BLaER1 treated with 17β-estradiol and CSF1 and Interleukin-3, amounts not matched to agents 10 nM and 100 nM (cell line): ENCODE measurements at regions not wholly inside any gene's neighbourhood (a gene's known extent, or its start where the extent isn't known, plus 50 kb on each side); places are given as distances from the start of the nearest gene placed in this dataset.

Experiments used
- H3K27ac ChIP-seq, 11 experiments: shearing (Covaris generic); formaldehyde crosslinking; 2 replicates each; pipeline ENCODE4 v1.8.1; 2022
- H3K27me3 ChIP-seq, 11 experiments: shearing (Covaris generic); formaldehyde crosslinking; 2 replicates each; pipeline ENCODE4 v1.8.1; 2022
- H3K36me3 ChIP-seq, 11 experiments: shearing (Covaris generic); formaldehyde crosslinking; 2 replicates each; pipeline ENCODE4 v1.8.1; 2022
- H3K4me1 ChIP-seq, 10 experiments: shearing (Covaris generic); formaldehyde crosslinking; 2 replicates each; pipeline ENCODE4 v1.8.1; 2022
- H3K4me2 ChIP-seq, 11 experiments: shearing (Covaris generic); formaldehyde crosslinking; 2 replicates each; pipeline ENCODE4 v1.8.1; 2022
- H3K4me3 ChIP-seq, 10 experiments: shearing (Covaris generic); formaldehyde crosslinking; 2 replicates each; pipeline ENCODE4 v1.8.1; 2022
- H3K9ac ChIP-seq, 11 experiments: shearing (Covaris generic); formaldehyde crosslinking; 2 replicates each; pipeline ENCODE4 v1.8.1; 2022
- H3K9me3 ChIP-seq, 11 experiments: shearing (Covaris generic); formaldehyde crosslinking; replicated peaks in 1 of 11; 2 replicates each; pipeline ENCODE4 v1.8.1; 2022
- H4K20me1 ChIP-seq, 11 experiments: shearing (Covaris generic); formaldehyde crosslinking; 2 replicates each; pipeline ENCODE4 v1.8.1; 2022
- Cebpa-rat ChIP-seq, 11 experiments: shearing (Covaris generic); IDR thresholded peaks; 2 replicates each; pipeline ENCODE4 v1.8.1; 2022

DNA sequence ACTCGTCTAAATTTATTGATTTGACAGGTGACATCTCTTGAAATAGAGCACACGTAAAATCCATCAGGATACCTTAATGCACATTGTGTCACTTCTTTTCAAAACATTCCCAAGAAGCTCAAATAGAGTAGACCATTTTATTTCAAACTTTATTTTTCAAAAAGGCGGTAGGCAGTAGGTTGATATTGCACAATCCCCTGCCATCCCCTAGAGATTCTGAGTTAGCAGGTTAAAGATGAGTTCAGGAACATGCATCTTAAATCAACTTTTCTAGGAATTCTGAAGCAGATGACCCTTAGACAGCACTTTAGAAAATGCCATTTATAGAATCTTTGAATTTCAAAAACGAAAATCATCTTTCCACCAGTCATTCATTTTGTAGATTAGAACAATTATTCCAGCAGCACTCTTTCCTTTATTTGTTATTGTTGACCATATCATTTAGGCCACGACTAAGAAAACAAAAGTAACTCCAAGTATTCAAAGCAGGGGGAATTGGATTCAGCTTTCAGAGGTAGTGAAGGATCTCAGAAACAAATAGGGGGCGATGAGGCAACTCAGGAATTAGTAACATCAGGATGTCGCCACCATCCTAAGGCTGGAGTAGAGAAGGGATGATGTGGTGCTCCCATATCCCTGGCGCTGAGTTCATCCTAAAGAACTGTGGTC lies 198.2 kb upstream of the MCTP2 start:
- no peaks in the 10 kb centered on the region for H4K20me1 ChIP-seq
- no peaks in the 10 kb centered on the region for H3K4me1 ChIP-seq
- H3K27ac ChIP-seq, result no peak overlapping the region
- H3K36me3 ChIP-seq, result no peaks in the 10 kb centered on the region
- peaks cover 4 to 8% (median 7%) of the 10 kb centered on the region in 11 experiments for H3K9me3 ChIP-seq
- H3K4me2 ChIP-seq, result no peak overlapping the region
- no peaks in the 10 kb centered on the region for H3K27me3 ChIP-seq
- peak in 1 of 11 experiments; percentile 30; a peak in 1 of 22 replicates for TF ChIP-seq Cebpa-rat (IDR thresholded peaks at IDR 0.05)
- H3K9ac ChIP-seq, result no peak overlapping the region
- no peak overlapping the region for H3K4me3 ChIP-seq

DNA sequence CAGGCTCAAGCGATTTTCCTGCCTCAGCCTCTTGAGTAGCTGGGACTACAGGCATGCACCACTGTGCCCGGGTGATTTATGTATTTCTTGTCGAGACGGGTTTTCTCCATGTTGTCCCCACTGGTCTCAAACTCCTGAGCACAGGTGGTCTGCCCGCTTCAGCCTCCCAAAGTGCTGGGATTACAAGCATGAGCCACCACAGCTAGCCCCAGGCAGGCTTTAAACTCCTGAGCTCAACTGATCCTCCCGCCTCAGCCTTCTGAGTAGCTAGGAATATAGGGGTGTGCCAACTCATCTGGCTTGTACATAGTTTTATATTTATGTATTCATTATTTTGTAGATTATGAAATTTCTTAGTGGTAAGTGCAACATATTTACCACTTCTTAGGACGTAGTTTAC lies 198.8 kb upstream of the MCTP2 start:
- no peaks in the 10 kb centered on the region for H3K27me3 ChIP-seq
- no peak for TF ChIP-seq Cebpa-rat (IDR thresholded peaks at IDR 0.05)
- H3K27ac ChIP-seq, result no peak overlapping the region
- H4K20me1 ChIP-seq, result no peaks in the 10 kb centered on the region
- H3K9ac ChIP-seq, result no peak overlapping the region
- H3K9me3 ChIP-seq, result peaks cover 0 to 3% (median under 1%) of the 10 kb centered on the region in 11 experiments; a peak in 5 of 22 replicates
- no peaks in the 10 kb centered on the region for H3K36me3 ChIP-seq
- no peaks in the 10 kb centered on the region for H3K4me1 ChIP-seq
- H3K4me3 ChIP-seq, result no peak overlapping the region
- no peak overlapping the region for H3K4me2 ChIP-seq

DNA sequence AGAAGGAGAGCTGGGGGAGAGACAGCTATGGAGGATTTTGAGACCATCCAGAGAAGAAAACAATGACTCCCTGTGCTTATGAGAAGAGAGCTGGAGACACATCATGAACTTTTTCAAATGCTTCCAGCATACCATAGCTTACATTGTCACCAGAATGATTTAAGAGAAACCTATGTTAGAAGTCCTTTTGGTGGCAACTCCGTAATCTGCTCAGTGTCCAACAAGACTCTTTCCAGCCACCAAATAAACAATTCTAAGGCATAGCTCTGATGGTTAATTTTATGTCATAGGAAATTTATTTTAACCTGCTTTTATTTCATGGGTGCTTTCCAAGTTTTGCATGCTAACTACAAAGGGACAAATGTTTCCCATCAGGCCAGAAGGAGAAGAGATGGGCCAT lies 200.3 kb upstream of the MCTP2 start:
- H3K36me3 ChIP-seq, result no peaks in the 10 kb centered on the region
- no peak overlapping the region for H3K27ac ChIP-seq
- no peaks in the 10 kb centered on the region for H3K27me3 ChIP-seq
- no peaks in the 10 kb centered on the region for H3K4me1 ChIP-seq
- TF ChIP-seq Cebpa-rat (IDR thresholded peaks at IDR 0.05), result no peak
- H3K4me3 ChIP-seq, result no peak overlapping the region
- no peak overlapping the region for H3K4me2 ChIP-seq
- no peaks in the 10 kb centered on the region for H4K20me1 ChIP-seq
- no peak overlapping the region for H3K9ac ChIP-seq
- H3K9me3 ChIP-seq, result no peaks in the 10 kb centered on the region

GRCh38 chr15:94029495-94029894 lies 201.9 kb upstream of the MCTP2 start:
- Histone ChIP-seq H3K36me3 (no peaks in the 10 kb centered on the region), H3K4me2 (no peak overlapping the region), H3K9ac (no peak overlapping the region), H3K27me3 (no peaks in the 10 kb centered on the region), H3K27ac (no peak overlapping the region), H3K4me3 (no peak overlapping the region), H4K20me1 (no peaks in the 10 kb centered on the region), H3K4me1 (no peaks in the 10 kb centered on the region), H3K9me3 (no peaks in the 10 kb centered on the region)
- TF ChIP-seq Cebpa-rat (IDR thresholded peaks at IDR 0.05), result no peak

- H3K9ac ChIP-seq, result no peak overlapping the region
- H4K20me1 ChIP-seq, result no peaks in the 10 kb centered on the region
- no peaks in the 10 kb centered on the region for H3K27me3 ChIP-seq
Measured at GRCh38 chr15:94028809-94029208, 202.6 kb upstream of the MCTP2 start.

GRCh38 chr15:94028121-94028520 lies 203.2 kb upstream of the MCTP2 start:
- no peaks in the 10 kb centered on the region for H3K9me3 ChIP-seq
- no peak overlapping the region for H3K9ac ChIP-seq
- H3K27ac ChIP-seq, result no peak overlapping the region
- H3K4me1 ChIP-seq, result no peaks in the 10 kb centered on the region
- no peak overlapping the region for H3K4me2 ChIP-seq
- no peak overlapping the region for H3K4me3 ChIP-seq
- no peaks in the 10 kb centered on the region for H4K20me1 ChIP-seq
- no peaks in the 10 kb centered on the region for H3K27me3 ChIP-seq
- no peak for TF ChIP-seq Cebpa-rat (IDR thresholded peaks at IDR 0.05)
- H3K36me3 ChIP-seq, result no peaks in the 10 kb centered on the region

More at GRCh38 chr15:94028809-94029208, 202.6 kb upstream of the MCTP2 start:
- no peak overlapping the region for H3K4me2 ChIP-seq
- no peaks in the 10 kb centered on the region for H3K9me3 ChIP-seq
- no peak overlapping the region for H3K27ac ChIP-seq
- no peaks in the 10 kb centered on the region for H3K4me1 ChIP-seq
- H3K36me3 ChIP-seq, result no peaks in the 10 kb centered on the region
- H3K4me3 ChIP-seq, result no peak overlapping the region
- TF ChIP-seq Cebpa-rat (IDR thresholded peaks at IDR 0.05), result no peak

- H3K4me3 ChIP-seq, result no peak overlapping the region
- no peaks in the 10 kb centered on the region for H4K20me1 ChIP-seq
- H3K36me3 ChIP-seq, result no peaks in the 10 kb centered on the region
- no peaks in the 10 kb centered on the region for H3K27me3 ChIP-seq
- no peak overlapping the region for H3K9ac ChIP-seq
- no peak overlapping the region for H3K4me2 ChIP-seq
- TF ChIP-seq Cebpa-rat (IDR thresholded peaks at IDR 0.05), result no peak
- H3K27ac ChIP-seq, result no peak overlapping the region
- no peaks in the 10 kb centered on the region for H3K4me1 ChIP-seq
- no peaks in the 10 kb centered on the region for H3K9me3 ChIP-seq
Measured at GRCh38 chr15:94027581-94027980, 203.8 kb upstream of the MCTP2 start.

GRCh38 chr15:94026458-94027304 lies 204.7 kb upstream of the MCTP2 start:
- no peak overlapping the region for H3K4me2 ChIP-seq
- no peaks in the 10 kb centered on the region for H3K27me3 ChIP-seq

GRCh38 chr15:94023531-94023930 lies 207.8 kb upstream of the MCTP2 start:
- no peak overlapping the region for H3K4me2 ChIP-seq
- no peak overlapping the region for H3K9ac ChIP-seq
- no peaks in the 10 kb centered on the region for H3K4me1 ChIP-seq
- no peak for TF ChIP-seq Cebpa-rat (IDR thresholded peaks at IDR 0.05)
- no peak overlapping the region for H3K27ac ChIP-seq
- H3K4me3 ChIP-seq, result no peak overlapping the region
- no peaks in the 10 kb centered on the region for H3K9me3 ChIP-seq
- H3K36me3 ChIP-seq, result no peaks in the 10 kb centered on the region
- H4K20me1 ChIP-seq, result no peaks in the 10 kb centered on the region
- H3K27me3 ChIP-seq, result no peaks in the 10 kb centered on the region

More at GRCh38 chr15:94026458-94027304, 204.7 kb upstream of the MCTP2 start:
- no peaks in the 10 kb centered on the region for H4K20me1 ChIP-seq
- H3K27ac ChIP-seq, result no peak overlapping the region
- TF ChIP-seq Cebpa-rat (IDR thresholded peaks at IDR 0.05), result no peak
- H3K9me3 ChIP-seq, result no peaks in the 10 kb centered on the region
- H3K9ac ChIP-seq, result no peak overlapping the region
- no peaks in the 10 kb centered on the region for H3K36me3 ChIP-seq
- no peaks in the 10 kb centered on the region for H3K4me1 ChIP-seq
- H3K4me3 ChIP-seq, result no peak overlapping the region
